Right renal cortex interstitium (tissue), 3 donors: ENCODE measurements at regions not wholly inside any gene's neighbourhood (a gene's known extent, or its start where the extent isn't known, plus 50 kb on each side); places are given as distances from the start of the nearest gene placed in this dataset.

ENCODE experiments used
- DNase-seq, 3 donors: peaks; one replicate each; pipeline ENCODE4 v3.0.0-alpha.2; 2013; ENCODE audit warnings: low read depth in 3 of 3, low spot score in 2 of 3

DNA sequence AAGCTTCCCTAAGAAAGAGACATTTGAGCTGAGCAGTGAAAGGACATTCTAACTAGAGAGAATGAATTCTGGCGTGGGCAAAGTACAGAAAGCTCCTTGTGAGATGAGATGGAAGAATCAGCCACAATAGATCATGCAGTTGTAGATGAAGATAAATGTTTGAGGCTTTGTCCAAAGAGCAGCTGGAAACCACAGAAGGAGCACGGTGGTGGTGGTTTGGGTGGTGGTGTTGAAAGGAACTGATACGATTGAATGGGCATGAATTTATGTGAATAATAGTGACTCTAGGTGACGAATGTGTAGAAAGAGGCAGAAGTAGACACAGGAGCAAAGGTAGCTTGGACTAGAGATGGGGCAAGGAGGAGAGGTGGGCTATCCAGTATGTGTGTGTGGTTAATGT is 260.5 kb upstream of the TMTC1 start:
- no peak for DNase-seq

DNA sequence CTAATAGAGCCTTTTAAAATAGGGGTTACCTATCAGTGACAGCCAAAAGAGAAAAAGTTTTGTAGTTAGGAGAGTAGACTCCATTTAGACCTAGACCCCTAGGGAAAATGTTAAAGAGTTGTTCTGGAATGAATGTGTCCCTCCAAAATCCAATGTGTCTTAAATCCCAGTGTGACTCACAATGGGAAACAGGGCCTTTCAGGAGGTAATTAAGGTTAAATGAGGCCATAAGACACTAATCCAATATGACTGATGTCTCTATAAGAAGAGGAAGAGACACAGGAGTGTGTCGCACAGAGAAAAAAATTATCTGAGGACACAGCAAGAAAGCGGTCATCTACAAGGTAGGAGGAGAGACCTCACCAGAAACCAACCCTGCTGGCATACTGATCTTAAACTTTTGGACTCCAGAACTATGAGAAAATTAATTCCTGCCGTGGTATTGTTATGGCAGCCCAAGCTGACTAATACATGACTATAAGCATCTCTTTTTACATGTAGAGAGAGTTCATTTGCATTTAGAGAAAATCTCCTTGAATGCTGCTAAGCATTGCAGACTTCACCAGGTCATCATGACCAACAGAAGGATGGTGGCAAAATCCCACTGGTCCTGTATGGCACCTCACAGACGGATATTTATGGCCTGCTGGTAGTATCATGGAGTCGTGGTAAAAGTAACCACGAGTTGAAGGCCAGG is 259.6 kb upstream of the TMTC1 start:
- no peak for DNase-seq

DNA sequence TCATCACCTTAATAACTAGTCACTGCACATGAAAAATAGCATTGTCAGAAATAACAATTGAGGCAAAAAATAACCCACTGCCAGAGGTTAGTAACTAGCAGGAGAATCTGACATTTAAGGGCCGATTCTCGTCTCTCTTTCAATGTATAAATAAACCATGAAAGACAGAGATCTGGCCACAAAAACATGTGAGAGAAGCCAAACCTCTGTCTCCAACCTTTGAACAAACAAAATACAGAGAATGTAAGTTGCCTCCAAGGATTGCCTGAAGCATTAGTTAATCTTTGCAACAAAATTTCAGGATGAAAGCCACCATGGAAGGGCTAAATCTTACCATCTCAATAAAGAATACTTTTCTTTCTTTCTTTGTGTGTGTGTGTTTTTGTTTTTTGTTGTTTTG is 257.4 kb upstream of the TMTC1 start:
- DNase-seq: no peak

DNA sequence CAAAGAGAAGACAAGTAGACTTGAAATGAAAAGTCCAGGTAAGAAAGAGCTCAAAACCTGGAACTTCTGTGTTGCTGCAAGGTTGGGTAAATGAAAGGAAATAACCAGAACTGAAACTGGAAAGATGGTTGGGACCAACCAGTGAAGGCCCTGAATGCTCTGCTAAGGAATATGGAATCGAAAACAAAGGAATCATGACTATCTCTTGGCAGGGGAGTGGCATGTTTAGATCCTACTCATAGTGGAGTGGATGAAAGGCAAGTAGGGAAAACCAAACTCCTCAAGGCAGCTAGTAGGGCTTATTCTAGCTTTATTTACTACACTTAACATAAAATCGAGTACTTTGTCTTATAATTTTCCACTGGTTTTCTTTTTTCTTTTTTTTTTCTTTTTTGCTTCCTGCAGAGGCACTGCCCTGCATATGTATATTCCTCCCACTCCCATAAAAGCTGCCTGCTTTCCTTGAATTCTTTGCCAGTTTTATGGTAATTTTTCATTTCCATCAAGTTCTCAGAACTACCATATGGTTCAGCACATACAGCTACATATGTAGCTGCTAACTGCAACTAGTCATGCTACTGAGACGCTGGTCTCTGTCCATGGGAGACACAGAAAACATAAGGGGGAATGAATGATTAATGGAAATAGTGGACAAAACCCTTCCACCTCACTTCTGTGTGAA is 247.1 kb upstream of the TMTC1 start:
- no peak for DNase-seq

DNA sequence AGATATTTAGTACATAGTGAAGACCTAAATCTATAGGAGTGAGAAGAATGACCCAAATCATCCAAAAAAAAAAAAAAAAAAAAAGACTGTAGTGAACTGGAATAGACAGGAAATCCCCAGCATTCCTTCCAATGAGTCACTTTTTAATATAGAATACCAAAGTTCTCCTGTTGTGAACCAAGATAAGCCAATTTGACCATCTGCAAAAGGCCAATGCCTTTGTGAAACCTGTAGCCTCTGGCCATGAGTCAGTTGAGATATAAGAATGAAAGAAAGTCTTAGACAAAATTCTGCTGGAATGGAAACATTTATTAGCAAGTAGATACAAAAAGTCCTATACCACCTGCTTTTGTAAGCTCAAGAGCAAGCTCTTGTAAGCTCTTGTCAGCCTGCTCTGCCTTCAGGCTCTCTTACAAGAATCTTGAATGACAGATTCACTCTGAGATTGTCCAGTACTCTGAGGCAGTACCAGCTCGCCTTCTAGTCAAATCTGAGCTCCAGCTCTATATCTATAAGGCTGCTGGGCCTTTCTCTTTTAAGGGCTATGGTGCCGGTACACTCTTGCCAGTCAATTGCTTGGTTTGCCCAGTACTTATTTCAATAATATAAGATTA is 243.0 kb upstream of the TMTC1 start:
- DNase-seq: no peak

DNA sequence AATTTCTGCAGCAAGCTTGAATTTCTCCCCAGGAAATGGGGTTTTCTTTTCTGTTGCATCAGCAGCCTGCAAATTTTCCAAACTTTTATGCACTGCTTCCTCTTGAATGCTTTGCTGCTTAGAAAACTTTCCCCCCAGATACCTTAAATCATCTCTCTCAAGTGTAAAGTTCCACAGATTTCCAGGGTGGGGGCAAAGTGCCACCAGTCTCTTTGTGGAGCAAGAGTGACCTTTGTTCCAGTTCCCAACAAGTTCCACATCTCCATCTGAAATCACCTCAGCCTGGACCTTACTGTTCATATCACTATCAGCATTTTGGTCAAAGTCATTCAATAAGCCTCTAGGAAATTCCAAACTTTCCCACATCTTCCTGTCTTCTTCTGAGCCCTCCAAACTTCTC is 241.6 kb upstream of the TMTC1 start:
- DNase-seq: no peak

DNA sequence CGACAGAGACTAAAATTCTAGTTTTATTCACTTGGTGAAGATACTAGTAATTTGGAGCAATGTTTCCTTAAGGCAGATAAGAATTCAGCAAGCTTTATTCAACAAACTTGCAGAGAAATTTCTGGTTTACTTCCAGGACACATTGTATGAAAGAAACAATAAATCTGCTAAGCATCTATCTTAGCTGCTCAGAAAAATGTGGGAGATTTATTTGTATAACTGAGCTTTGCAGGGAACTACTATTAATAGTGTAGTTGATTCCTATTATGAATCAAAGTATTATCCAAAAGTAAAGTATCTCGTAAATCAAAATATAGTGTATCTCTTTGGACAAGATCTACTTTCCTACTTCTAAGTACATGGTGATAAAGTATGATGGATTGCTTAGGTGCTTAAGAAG is 239.4 kb upstream of the TMTC1 start:
- DNase-seq: no peak

DNA sequence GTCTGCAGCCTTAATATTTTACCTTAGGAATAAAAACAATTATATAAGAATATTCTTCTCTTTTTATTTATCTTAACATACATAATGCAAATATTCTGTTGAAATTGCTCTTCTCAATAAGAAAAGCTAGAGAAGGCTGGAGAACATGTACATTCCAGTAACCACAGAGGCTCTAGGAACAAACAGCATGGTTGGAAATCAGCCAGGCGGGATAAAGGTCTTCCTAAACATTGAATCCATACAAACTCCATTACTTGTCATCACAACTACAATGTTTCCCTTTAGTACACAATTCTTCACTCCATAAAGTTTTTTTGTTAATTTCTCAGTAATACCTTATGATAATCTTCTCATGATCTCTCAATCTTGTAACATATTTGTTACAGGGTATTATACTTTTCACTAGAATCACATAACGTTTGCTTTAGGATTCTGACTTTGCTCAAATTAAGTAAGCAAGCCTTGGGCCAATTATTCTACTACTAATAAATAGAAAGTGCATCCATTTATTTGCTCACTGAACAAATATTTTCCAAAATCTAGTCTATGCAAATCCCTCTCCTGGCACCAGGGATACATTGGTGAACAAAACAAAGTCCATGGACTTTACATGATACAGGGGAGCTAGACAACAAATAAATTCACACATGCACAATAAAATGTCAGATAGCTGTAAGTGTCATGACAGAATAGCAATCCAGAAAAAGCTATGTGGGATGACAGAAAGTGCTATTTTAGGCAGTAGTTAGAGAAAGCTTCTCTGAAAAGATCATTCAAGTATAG is 237.5 kb upstream of the TMTC1 start:
- DNase-seq: no peak

DNA sequence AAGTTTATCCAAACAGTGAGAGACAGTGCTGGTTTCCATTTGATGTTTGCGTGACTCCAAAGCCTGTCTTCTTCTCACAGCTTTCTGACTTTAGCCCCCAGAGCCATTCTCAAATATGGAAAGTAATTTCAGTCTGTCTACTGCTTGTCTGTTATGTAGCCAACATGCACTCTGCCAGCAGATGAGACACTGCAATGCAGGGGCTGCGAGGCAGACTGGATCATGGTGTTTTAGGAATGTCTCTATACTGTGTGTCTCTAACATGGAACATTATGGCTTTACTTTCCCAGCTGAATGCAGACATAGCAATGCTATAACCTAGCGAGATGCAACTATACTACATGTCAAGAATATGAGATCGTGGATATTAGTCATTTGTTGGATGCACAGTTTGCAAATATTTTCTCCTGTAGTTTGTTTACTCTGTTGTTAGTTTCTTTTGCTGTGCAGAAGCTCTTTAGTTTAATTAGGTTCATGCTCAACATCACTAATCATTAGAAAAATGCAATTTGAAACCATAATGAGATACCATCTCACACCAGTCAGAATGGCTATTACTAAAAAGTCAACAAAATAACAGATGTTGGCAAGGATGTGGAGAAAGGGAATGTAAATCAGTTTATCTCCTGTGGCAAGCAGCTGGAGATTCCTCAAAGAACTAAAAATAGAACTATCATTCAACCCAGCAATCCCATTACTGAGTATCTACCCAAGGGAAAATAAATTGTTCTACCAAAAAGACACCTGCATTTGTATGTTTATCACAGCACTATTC is 235.8 kb upstream of the TMTC1 start:
- DNase-seq: no peak

DNA sequence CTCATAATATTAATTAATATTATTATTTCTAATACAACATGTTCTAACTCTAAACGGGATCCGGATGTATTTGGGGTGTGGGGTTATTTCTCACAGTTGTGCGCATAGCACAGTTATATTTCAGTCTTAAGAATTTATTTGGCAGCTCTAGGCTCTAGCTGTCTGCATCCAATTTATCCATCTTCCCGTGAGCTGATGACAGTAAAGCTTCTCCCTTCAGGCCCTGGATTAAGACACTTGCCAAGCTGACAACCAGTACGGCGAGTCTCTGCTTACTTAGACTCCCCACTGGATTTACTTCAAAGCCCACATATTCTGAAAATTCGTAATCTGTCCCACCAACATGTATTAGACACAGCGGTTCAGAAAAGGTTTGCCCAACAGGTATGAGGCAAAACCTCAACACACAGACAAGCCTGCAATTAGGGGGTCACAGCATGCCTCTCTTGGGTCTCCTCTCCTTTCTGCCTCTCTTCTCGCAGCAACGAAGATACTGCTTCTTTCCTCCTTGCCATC is 232.9 kb upstream of the TMTC1 start:
- no peak for DNase-seq

DNA sequence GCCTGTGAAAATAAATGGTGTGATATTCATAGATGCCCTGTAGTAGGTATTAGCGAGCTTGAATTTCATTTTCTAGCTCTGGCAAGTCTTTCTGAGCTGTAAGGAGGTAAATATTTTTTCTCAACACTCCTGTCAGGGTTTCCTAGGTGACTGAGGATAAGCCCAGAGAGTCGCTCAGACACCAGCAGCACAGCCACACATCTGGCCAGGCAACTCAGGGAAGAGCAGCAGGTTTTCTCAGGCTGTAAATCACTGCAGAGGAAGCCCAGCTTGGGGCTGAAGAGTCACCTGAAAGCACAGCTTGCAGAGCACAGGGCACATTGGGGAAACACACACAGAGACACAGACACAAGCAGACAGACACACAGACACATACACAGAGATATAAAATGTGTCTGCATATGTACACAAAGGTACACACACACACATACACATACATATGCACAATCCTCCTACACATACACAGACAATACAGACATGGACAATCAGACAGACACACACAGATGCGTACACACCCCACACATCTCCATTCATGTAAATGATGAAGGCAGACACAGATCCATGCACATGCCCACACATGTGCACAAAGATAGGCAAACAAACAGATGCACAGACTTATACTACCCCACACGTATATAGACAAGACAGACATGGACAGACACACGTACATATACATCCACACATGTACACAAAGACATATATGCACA is 232.0 kb upstream of the TMTC1 start:
- DNase-seq: no peak

DNA sequence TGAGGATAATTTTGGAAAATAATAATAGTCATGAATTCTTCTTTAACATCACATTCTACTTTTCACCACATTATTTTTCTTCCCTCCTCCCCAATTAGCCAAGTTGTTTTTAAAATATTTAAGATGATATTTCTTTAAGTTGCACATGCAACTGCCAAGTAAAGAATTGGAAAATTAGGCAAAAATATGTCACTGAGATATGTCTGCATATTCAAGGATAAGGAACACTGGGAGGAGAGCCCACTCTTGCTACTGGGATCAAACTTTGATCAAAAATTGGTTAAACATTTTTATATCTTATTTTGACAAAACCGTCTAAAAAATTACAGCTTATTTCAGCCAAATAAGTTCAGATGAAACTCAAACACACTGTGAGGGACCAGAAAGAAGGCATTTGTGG is 231.2 kb upstream of the TMTC1 start:
- DNase-seq: no peak

DNA sequence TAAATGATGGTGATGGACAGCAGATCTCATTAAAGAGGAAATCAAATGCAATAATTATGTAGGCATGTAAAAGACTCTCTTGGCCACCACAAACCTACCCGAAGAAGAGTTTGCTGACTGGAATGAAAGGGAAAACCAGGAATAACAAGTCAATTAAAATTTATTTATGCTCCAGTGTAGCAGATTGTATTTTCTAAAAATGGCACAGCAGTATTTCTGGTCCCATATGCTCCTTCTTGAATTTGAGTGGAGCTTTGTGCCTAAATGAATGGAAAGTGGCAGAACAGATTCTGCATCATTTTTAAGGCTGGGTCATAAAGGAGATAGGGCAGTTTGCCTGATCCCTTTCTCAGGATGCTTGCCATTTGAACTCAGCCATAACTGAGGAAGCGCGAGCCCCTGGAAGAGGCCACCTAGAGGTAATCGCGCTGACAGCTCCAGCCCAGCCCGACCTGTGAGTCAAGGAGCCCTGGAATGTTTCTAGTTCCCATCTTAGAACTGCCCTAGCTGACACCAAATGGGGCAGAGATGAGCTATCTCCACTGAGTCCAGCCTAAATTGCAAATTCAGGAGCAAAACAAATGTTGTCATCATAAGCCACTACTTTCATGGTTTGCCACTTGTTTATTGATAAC is 229.2 kb upstream of the TMTC1 start:
- DNase-seq: no peak

DNA sequence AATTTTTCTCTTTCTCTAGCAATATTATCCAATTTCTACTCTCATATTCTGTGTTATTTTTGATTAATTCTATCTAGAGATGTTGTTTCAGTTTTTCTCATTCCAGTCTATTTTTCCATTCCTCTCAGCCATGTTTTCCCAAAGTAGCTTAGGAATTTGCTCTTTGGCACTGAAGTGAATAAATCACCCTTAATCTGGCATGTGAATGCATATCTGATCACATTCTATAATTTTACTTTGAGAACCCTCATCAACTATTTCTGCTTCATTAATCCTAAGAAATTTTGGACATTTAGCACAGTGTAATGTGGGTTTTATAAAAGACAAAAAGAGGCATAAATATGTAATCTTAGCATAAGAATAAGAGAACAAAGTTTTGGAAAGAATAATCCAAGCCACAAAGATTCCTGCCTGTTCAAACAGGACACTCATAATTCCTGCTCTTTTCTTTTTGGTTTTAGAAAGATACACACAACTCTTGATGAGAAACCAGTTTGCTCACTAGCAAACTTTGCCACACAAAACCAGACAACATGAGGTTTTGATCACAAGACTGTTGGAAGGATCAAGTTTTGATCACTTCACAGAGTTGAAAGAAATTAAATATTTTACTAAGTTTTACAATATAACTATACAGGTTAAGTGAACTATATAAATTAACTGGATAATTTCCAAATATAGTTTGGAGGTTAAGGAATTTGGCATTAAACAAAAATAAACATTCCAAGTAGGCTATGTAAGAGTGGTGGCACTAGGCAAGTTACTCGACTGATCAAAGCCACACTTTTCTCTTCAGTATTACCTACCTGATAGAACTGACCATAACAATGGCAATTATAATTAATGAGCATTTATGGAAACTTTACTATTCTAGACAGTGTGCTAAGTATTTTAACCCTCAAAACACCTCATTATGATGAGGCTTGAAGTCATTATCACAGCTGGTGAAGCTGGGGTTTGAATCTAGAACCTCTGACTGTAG is 226.6 kb upstream of the TMTC1 start:
- no peak for DNase-seq

DNA sequence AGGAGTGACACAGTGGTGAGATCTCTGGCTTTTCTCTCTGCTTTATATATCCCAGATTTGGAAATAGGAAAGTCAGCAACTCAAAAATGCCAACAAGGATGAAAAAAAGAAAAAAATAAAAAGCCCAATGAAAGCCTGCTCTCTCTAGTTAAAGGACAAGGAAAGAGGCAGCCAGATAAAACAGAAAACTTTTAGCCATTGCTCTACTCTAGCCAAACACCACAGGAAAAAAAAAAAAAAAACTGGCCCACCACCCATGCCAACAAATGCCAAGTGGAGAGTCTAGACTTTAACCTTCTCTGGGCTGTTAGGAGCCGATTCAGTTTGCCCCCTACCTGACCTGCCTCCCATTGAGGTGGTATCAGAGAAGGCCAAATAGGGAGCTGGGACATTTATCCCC is 222.3 kb upstream of the TMTC1 start:
- no peak for DNase-seq

DNA sequence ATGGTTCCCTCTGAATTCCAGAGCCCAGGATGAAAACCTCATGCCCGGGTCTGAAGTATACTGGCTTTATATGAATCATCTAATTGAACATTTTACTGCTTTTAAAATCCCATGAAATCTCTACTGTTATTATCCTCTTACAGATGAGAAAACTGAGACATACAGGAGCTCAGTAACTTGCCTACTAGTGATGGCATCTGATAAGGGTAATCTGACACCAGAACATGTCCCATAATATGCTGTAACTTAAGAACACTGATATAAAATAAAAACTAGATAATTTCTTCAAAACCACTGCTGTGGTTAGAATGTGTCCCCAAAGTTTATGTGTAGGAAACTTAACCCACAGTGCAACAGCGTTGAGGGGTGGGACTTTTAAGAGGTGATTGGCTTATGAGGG is 219.6 kb upstream of the TMTC1 start:
- no peak for DNase-seq

DNA sequence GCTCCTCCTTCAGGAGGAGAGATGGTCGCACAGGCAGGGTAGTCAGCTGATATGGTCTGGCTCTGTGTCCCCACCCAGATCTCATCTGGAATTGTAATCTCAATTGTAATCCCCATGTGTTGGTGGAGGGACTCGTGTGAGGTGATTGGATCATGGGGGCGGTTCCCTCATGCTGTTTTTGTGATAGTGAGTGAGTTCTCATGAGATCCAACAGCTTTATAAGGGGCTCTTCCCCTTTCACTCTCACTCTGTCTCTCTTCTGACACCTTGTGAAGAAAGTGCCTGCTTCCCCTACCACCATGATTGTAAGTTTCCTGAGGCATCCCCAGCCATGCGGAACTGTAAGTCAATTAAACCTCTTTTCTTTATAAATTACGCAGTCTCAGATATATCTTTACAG is 218.9 kb upstream of the TMTC1 start:
- no peak for DNase-seq

DNA sequence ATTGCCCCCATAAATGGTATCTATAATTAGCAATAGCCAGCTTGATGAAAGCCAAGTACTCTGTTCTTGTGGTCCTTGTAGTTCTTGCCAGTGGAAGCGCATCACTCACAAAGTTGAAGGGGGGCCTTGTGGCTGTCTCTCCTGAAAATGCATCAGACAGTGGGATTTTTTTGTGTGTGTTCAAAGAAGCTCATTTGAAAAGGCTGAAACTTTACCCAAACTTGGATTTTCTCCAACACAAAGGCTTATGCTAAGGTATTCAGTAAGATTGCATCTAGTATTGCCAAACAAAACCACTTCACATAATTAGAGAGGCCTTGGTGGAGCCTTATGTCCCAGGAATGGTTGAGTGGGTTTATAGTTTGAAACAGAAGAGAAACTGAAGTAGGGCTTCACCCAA is 216.7 kb upstream of the TMTC1 start:
- no peak for DNase-seq
